Activated T-helper 1 cell treated with Interleukin-2 at 50 U/mL for 16 hours (primary cell): ENCODE measurements at regions not wholly inside any gene's neighbourhood (a gene's known extent, or its start where the extent isn't known, plus 50 kb on each side); places are given as distances from the start of the nearest gene placed in this dataset.
"Not testable (repeated sequence)": the region's sequence is repeated elsewhere in the genome, so short reads cannot be mapped to it uniquely, and the experiment has no call there.

ENCODE experiments used
- DNase-seq: peaks from one replicate; pipeline ENCODE4 v3.0.0-alpha.2; 2020; ENCODE audit warnings: low read depth

GRCh38 chr21:15434163-15434905 is 295.4 kb upstream of the USP25 start:
- no peak for DNase-seq

- DNase-seq = no peak
Observed at GRCh38 chr21:15436031-15436430, 293.8 kb upstream of the USP25 start.

- no peak for DNase-seq
Observed at GRCh38 chr21:15437883-15438282, 291.9 kb upstream of the USP25 start.

GRCh38 chr21:15439726-15440125 is 290.1 kb upstream of the USP25 start:
- no peak for DNase-seq

GRCh38 chr21:15441060-15441493 is 288.7 kb upstream of the USP25 start:
- no peak for DNase-seq

GRCh38 chr21:15441992-15442391 is 287.8 kb upstream of the USP25 start:
- no peak for DNase-seq

GRCh38 chr21:15442743-15443469 is 286.9 kb upstream of the USP25 start:
- DNase-seq = no peak

GRCh38 chr21:15443740-15444117 is 286.1 kb upstream of the USP25 start:
- no peak for DNase-seq

GRCh38 chr21:15444118-15444960 is 285.4 kb upstream of the USP25 start:
- DNase-seq = no peak

GRCh38 chr21:15445327-15445726 is 284.5 kb upstream of the USP25 start:
- no peak for DNase-seq

- no peak for DNase-seq
Observed at GRCh38 chr21:15446223-15446622, 283.6 kb upstream of the USP25 start.

- no peak for DNase-seq
Observed at GRCh38 chr21:15449556-15449955, 280.2 kb upstream of the USP25 start.

- DNase-seq = no peak
Observed at GRCh38 chr21:15453261-15453660, 276.5 kb upstream of the USP25 start.

- not testable (repeated sequence) for DNase-seq
Observed at GRCh38 chr21:15453785-15454184, 276.0 kb upstream of the USP25 start.

- not testable (repeated sequence) for DNase-seq
Observed at GRCh38 chr21:15454931-15455330, 274.9 kb upstream of the USP25 start.

GRCh38 chr21:15455819-15456462 is 273.8 kb upstream of the USP25 start:
- no peak for DNase-seq

GRCh38 chr21:15457965-15458364 is 271.8 kb upstream of the USP25 start:
- no peak for DNase-seq

GRCh38 chr21:15462092-15462491 is 267.7 kb upstream of the USP25 start:
- DNase-seq = no peak

- no peak for DNase-seq
Observed at GRCh38 chr21:15466329-15466728, 263.5 kb upstream of the USP25 start.

- no peak for DNase-seq
Observed at GRCh38 chr21:15468368-15468767, 261.4 kb upstream of the USP25 start.

GRCh38 chr21:15472108-15473040 is 257.4 kb upstream of the USP25 start:
- DNase-seq = no peak
